GM12878 (cell line): ENCODE measurements at regions not wholly inside any gene's neighbourhood (a gene's known extent, or its start where the extent isn't known, plus 50 kb on each side); places are given as distances from the start of the nearest gene placed in this dataset.

Experiments
- ATAC-seq: fragments of 200-7000 bp; cut with Tn5 transposase; 3 replicates; pipeline ENCODE4 v1.9.1; 2020; ENCODE audit warnings: mild to moderate bottlenecking, moderate library complexity
- BruUV-seq: library from RNA; stranded (reverse); fragments of 400-500 nt; replicated peaks from 2 replicates; lab custom pipeline; 2021; lab: Mats Ljungman, UMichigan
- CTCF ChIA-PET: fragments of 300-600 bp; sonication (Branson Sonifier 250); formaldehyde crosslinking; extraction: SDS; loops from one replicate; lab custom pipeline; 2021; ENCODE audit warnings: inconsistent platforms; lab: Yijun Ruan, JAX
- POLR2A ChIA-PET: fragments of 350-600 bp; formaldehyde crosslinking; extraction: SDS; loops from one replicate; lab custom pipeline; 2021; ENCODE audit warnings: inconsistent platforms; lab: Charles Lee
- RAD21 ChIA-PET: fragments of 300-600 bp; sonication (Branson Sonifier 250); formaldehyde crosslinking; loops from one replicate; lab custom pipeline; 2023; ENCODE audit warnings: antibody characterized with exemption; ENCODE audit not compliant: unreplicated experiment; lab: Charles Lee
- SMC1A ChIA-PET: fragments of 300-600 bp; sonication (Branson Sonifier 250); formaldehyde crosslinking; loops from one replicate; lab custom pipeline; 2023; ENCODE audit not compliant: unreplicated experiment, uncharacterized antibody; lab: Charles Lee
- DNase-seq: peaks from one replicate; pipeline ENCODE4 v3.0.0-alpha.2; 2011; ENCODE audit warnings: low read depth, low spot score
- FAIRE-seq: peaks from 3 replicates; lab custom pipeline; 2011; peaks lifted over from hg19 to GRCh38; lab: Jason Lieb, UNC
- H2AFZ ChIP-seq: 2 replicates; pipeline ENCODE4 v1.6.0; 2011; ENCODE audit warnings: low read depth, low read length, control low read depth; ENCODE audit not compliant: control insufficient read depth
- H3K27ac ChIP-seq: 2 replicates; pipeline ENCODE4 v1.5.1; 2011; ENCODE audit warnings: control low read depth; ENCODE audit not compliant: control insufficient read depth, insufficient read depth
- H3K27me3 ChIP-seq, 2 experiments: replicated peaks in 1 of 2; 2 replicates each; pipeline versions ENCODE4 v1.6.0 to v1.6.1; 2011; ENCODE audit warnings: low read length in 1 of 2; ENCODE audit not compliant: control insufficient read depth in 2 of 2, insufficient read depth in 2 of 2
- H3K36me3 ChIP-seq, 2 experiments: 2 replicates each; pipeline ENCODE4 v1.5.1; 2011; ENCODE audit warnings: low read length in 1 of 2; ENCODE audit not compliant: control insufficient read depth in 2 of 2, insufficient read depth in 2 of 2
- H3K4me1 ChIP-seq: 2 replicates; pipeline ENCODE4 v1.6.1; 2011; ENCODE audit warnings: mild to moderate bottlenecking, low read length, moderate library complexity, mixed read lengths; ENCODE audit not compliant: control insufficient read depth, insufficient read depth
- H3K4me2 ChIP-seq: 2 replicates; pipeline ENCODE4 v1.6.0; 2011; ENCODE audit warnings: control low read depth; ENCODE audit not compliant: control insufficient read depth, insufficient read depth
- H3K4me3 ChIP-seq: fragments of 200-600 bp; sonication (generic); 2 replicates; pipeline ENCODE4 v1.5.1; 2016
- H3K79me2 ChIP-seq: 2 replicates; pipeline ENCODE4 v1.6.0; 2011; ENCODE audit warnings: low read length; ENCODE audit not compliant: control insufficient read depth, insufficient read depth
- H3K9ac ChIP-seq: 2 replicates; pipeline ENCODE4 v1.8.0; 2011; ENCODE audit warnings: low read length, control low read depth, mixed read lengths; ENCODE audit not compliant: control insufficient read depth, insufficient read depth
- H3K9me3 ChIP-seq: replicated peaks from 3 replicates; pipeline ENCODE4 v1.5.1; 2011; ENCODE audit warnings: mild to moderate bottlenecking, low read length; ENCODE audit not compliant: control insufficient read depth, insufficient read depth
- H4K20me1 ChIP-seq: 2 replicates; pipeline ENCODE4 v1.6.0; 2011; ENCODE audit not compliant: control insufficient read depth, insufficient read depth
- BCL11A ChIP-seq: IDR thresholded peaks from 2 replicates; pipeline ENCODE4 v1.6.1; 2011; ENCODE audit warnings: low read depth, low read length
- BRCA1 ChIP-seq: IDR thresholded peaks from 2 replicates; pipeline ENCODE4 v1.6.1; 2011; ENCODE audit warnings: low read depth, low read length, improper control_type of control experiment
- CBFB ChIP-seq: IDR thresholded peaks from 2 replicates; pipeline ENCODE4 v1.6.1; 2016; ENCODE audit warnings: antibody characterized with exemption, low read depth
- CBX5 ChIP-seq: sonication (generic); IDR thresholded peaks from 2 replicates; pipeline ENCODE4 v1.6.1; 2016; ENCODE audit warnings: low read depth, moderate library complexity, mild to moderate bottlenecking, inconsistent platforms
- CEBPB ChIP-seq, 2 experiments: fragments of 150-350 bp in 1 of 2; IDR thresholded peaks; 2 replicates each; pipeline ENCODE4 v1.6.1; 2012 to 2014; ENCODE audit warnings: low read depth in 2 of 2, low read length in 2 of 2, borderline replicate concordance in 1 of 2, inconsistent platforms in 1 of 2
- ETV6 ChIP-seq, 2 experiments: fragments of 450-650 bp in 1 of 2; IDR thresholded peaks in 1 of 2; conservative IDR thresholded peaks in 1 of 2; 2 replicates each; pipeline ENCODE4 v1.6.1; 2014; ENCODE audit warnings: antibody characterized with exemption in 1 of 2, borderline replicate concordance in 1 of 2, low read depth in 1 of 2, mild to moderate bottlenecking in 1 of 2, moderate library complexity in 1 of 2
- EZH2 ChIP-seq: IDR thresholded peaks from 2 replicates; pipeline ENCODE4 v1.6.1; 2012; ENCODE audit warnings: low read depth, mild to moderate bottlenecking, control low read depth, inconsistent platforms, low read length, borderline replicate concordance; ENCODE audit not compliant: control insufficient read depth
- HDAC2 ChIP-seq: fragments of 200-600 bp; sonication (generic); IDR thresholded peaks from 2 replicates; pipeline ENCODE4 v1.6.1; 2017
- IRF4 ChIP-seq: IDR thresholded peaks from 2 replicates; pipeline ENCODE4 v1.6.1; 2011; ENCODE audit warnings: low read depth, low read length
- MYB ChIP-seq: fragments of 150-350 bp; IDR thresholded peaks from 2 replicates; pipeline ENCODE4 v1.6.1; 2014; ENCODE audit warnings: mild to moderate bottlenecking, low read depth, low read length, borderline replicate concordance
- NFYB ChIP-seq: IDR thresholded peaks from 2 replicates; pipeline ENCODE4 v1.6.1; 2011; ENCODE audit warnings: low read depth, mild to moderate bottlenecking, low read length, improper control_type of control experiment, moderate library complexity; ENCODE audit not compliant: insufficient read depth
- PAX5 ChIP-seq: IDR thresholded peaks from 2 replicates; pipeline ENCODE4 v1.6.1; 2011; ENCODE audit warnings: low read depth, low read length, borderline replicate concordance
- POLR2A ChIP-seq: IDR thresholded peaks from 2 replicates; pipeline ENCODE4 v1.6.1; 2011; ENCODE audit warnings: low read depth, mild to moderate bottlenecking, low read length
- POLR2AphosphoS2 ChIP-seq: IDR thresholded peaks from 2 replicates; pipeline ENCODE4 v1.6.1; 2011; ENCODE audit warnings: low read depth, mild to moderate bottlenecking, low read length, improper control_type of control experiment, moderate library complexity
- RELA ChIP-seq: fragments of 450-650 bp; IDR thresholded peaks from 2 replicates; pipeline ENCODE4 v1.8.0; 2014; ENCODE audit warnings: borderline replicate concordance; ENCODE audit not compliant: partially characterized antibody
- SMARCA5 ChIP-seq: fragments of 450-650 bp; IDR thresholded peaks from 2 replicates; pipeline ENCODE4 v1.6.1; 2017; ENCODE audit warnings: mild to moderate bottlenecking
- STAT3 ChIP-seq: IDR thresholded peaks from 2 replicates; pipeline ENCODE4 v1.6.1; 2011; ENCODE audit warnings: low read depth, low read length, improper control_type of control experiment
- YY1 ChIP-seq: IDR thresholded peaks from 2 replicates; pipeline ENCODE4 v1.6.1; 2011; ENCODE audit warnings: low read depth, mild to moderate bottlenecking, low read length
- WGBS: methylation state at CpG from one replicate; pipeline ENCODE4 v1.1.6; 2016; ENCODE audit warnings: low lambda C conversion rate; ENCODE audit not compliant: insufficient replicate concordance, insufficient coverage; ENCODE audit errors: missing lambda C conversion rate; 5-methylcytosine and 5-hydroxymethylcytosine counted together
- in situ Hi-C: fragments of 300-500 bp; cut with MboI; formaldehyde crosslinking; loops from 9 replicates; pipeline ENCODE4 v1.14.3; 2018; ENCODE audit warnings: mixed read lengths
- intact Hi-C: fragments of 100-400 bp; cut with micrococcal nuclease; formaldehyde crosslinking; loops from one replicate; pipeline ENCODE4 v1.14.2; 2022; ENCODE audit not compliant: unreplicated experiment

- Histone ChIP-seq H3K36me3 (no peaks in the 10 kb centered on the region), H3K4me2 (no peak overlapping the region), H3K79me2 (no peaks in the 10 kb centered on the region), H3K27ac (no peak overlapping the region), H3K9me3 (no peaks in the 10 kb centered on the region), H3K27me3 (no peaks in the 10 kb centered on the region), H3K4me1 (no peaks in the 10 kb centered on the region), H3K4me3 (no peak overlapping the region), H2AFZ (no peak overlapping the region), H4K20me1 (no peaks in the 10 kb centered on the region), H3K9ac (no peak overlapping the region)
- DNase-seq (no peak), ATAC-seq (no peak), FAIRE-seq (no peak)
- RAD21 ChIA-PET: interaction anchor here (1.2 kb wide), 1 partner anchor 14 kb away, joined by 3 read pairs; no protein-coding TSS in a partner anchor
- SMC1A ChIA-PET: no interaction called here
- no peak for TF ChIP-seq YY1
- no peak for TF ChIP-seq STAT3
- TF ChIP-seq BRCA1: no peak
- no peak for TF ChIP-seq CEBPB (IDR thresholded peaks at IDR 0.05; ENCODE audit: borderline replicate concordance in 1 of 2, low read depth in 2 of 2, low read length in 2 of 2)
- TF ChIP-seq ETV6 (conservative IDR thresholded peaks at IDR 0.05 in 1 of 2, IDR thresholded peaks at IDR 0.05 in 1 of 2; ENCODE audit: borderline replicate concordance in 1 of 2, low read depth in 1 of 2): no peak
- TF ChIP-seq IRF4: no peak
- no peak for TF ChIP-seq CBX5
- TF ChIP-seq NFYB: no peak
- TF ChIP-seq CBFB: no peak
- TF ChIP-seq POLR2AphosphoS2: no peak
- TF ChIP-seq BCL11A: no peak
- TF ChIP-seq PAX5: no peak
- TF ChIP-seq HDAC2: no peak
- no peak for TF ChIP-seq SMARCA5
- no peak for TF ChIP-seq RELA
- no peak for TF ChIP-seq EZH2
- no peak for TF ChIP-seq POLR2A
- no peak for TF ChIP-seq MYB
- in situ Hi-C loops: no loop called here
- POLR2A ChIA-PET: no interaction called here
- no TSS peak for BruUV-seq
- 36% methylated on average over 2 of the region's 2 CpGs for WGBS
- intact Hi-C loops: no loop called here
- CTCF ChIA-PET: no interaction called here
Observed at GRCh38 chr14:53493320-53493719, 340.2 kb upstream of the DDHD1 start.
